ENCODE measurements at regions not wholly inside any gene's neighbourhood (a gene's known extent, or its start where the extent isn't known, plus 50 kb on each side); places are given as distances from the start of the nearest gene placed in this dataset.

DNA sequence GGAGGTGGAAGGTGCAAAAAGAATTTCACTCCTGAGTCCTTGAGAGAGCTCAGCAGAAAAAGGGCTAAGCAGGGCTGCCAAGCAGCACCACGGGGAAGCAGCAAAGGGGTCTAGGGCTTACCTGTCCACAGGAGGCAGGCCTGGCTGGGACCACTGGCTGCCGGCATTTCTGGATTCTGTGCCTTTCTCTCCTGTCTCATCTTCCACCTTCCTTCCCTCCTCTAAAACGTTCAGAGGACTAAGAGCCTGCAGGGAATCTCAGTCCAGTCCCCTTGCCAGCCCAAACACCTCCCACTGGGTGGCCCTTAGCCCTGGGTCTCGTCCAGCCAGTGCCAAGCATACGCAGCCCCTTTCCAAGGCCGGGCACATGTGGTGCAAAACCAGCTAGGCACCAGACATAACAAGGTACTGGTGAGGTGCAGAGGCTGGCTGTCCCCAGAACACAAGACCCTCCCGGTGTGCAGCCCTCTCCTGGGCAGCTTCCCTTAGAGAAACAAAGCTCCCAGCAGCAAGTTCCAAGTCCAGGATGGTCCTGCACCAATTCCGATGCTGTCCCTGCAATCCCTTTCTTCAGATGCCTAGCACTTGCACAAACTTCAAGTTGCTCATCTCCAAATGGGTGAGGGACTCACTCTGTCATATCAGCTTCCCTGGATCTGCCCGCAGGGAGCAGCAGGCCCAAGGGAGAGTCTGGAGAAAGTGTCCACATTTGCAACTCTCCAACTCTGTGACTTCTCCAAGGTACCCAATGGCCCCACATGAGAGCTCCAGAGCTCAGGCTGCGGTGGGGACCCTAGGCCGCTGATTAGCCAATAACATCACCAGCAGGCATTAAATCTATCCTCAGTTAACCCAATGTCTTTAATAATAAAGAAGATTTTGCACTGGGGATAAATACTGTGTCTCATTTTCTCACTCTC, 126.3 kb downstream of the C5orf15 start:
- Histone ChIP-seq H3K36me3 (ENCODE audit: control insufficient read depth, low read length) (no peaks in the 10 kb centered on the region), H3K4me1 (ENCODE audit: control insufficient read depth, low read length) (peaks cover 6% of the 10 kb centered on the region; the same call in 1 of the 2 replicates), H3K9me3 (ENCODE audit: control insufficient read depth, insufficient read depth, low read length) (no peaks in the 10 kb centered on the region), H3K9me2 (replicated peaks; ENCODE audit: control insufficient read depth, low read length) (no peaks in the 10 kb centered on the region), H3K27ac (ENCODE audit: low read depth, low read length) (no peak overlapping the region), H4K20me1 (ENCODE audit: control insufficient read depth, insufficient read depth, low read depth, low read length) (no peaks in the 10 kb centered on the region), H3K27me3 (ENCODE audit: control insufficient read depth, low read length) (peaks cover 10% of the 10 kb centered on the region; the same call in 1 of the 2 replicates), H3K79me2 (ENCODE audit: control insufficient read depth, low read length) (no peaks in the 10 kb centered on the region), H3F3A (ENCODE audit: control insufficient read depth, insufficient read depth) (no peaks in the 10 kb centered on the region), H3K4me2 (ENCODE audit: low read length) (no peak overlapping the region), H3K4me3 (ENCODE audit: low read length) (no peak overlapping the region)
- TF ChIP-seq CTCF (IDR thresholded peaks at IDR 0.05; ENCODE audit: low read depth, low read length, poor library complexity, severe bottlenecking) (no peak), EZH2phosphoT487 (IDR thresholded peaks at IDR 0.05; ENCODE audit: borderline replicate concordance, low read length) (no peak)

- H3K79me2 ChIP-seq (ENCODE audit: control insufficient read depth, low read length) = no peaks in the 10 kb centered on the region
- no peaks in the 10 kb centered on the region for H3K36me3 ChIP-seq (ENCODE audit: control insufficient read depth, low read length)
- no peak overlapping the region for H3K4me3 ChIP-seq (ENCODE audit: low read length)
- H3K27ac ChIP-seq (ENCODE audit: low read depth, low read length) = no peak overlapping the region
- no peaks in the 10 kb centered on the region for H3K9me3 ChIP-seq (ENCODE audit: control insufficient read depth, insufficient read depth, low read length)
- peaks cover 19% of the 10 kb centered on the region for H3K27me3 ChIP-seq (ENCODE audit: control insufficient read depth, low read length)
- no peaks in the 10 kb centered on the region for H3K4me1 ChIP-seq (ENCODE audit: control insufficient read depth, low read length)
- H3K4me2 ChIP-seq (ENCODE audit: low read length) = no peak overlapping the region
- H4K20me1 ChIP-seq (ENCODE audit: control insufficient read depth, insufficient read depth, low read depth, low read length) = no peaks in the 10 kb centered on the region
- no peaks in the 10 kb centered on the region for H3F3A ChIP-seq (ENCODE audit: control insufficient read depth, insufficient read depth)
- no peaks in the 10 kb centered on the region for H3K9me2 ChIP-seq (replicated peaks; ENCODE audit: control insufficient read depth, low read length)
- TF ChIP-seq CTCF (IDR thresholded peaks at IDR 0.05; ENCODE audit: low read depth, low read length, poor library complexity, severe bottlenecking) (no peak), EZH2phosphoT487 (IDR thresholded peaks at IDR 0.05; ENCODE audit: borderline replicate concordance, low read length) (no peak)
Measured at GRCh38 chr5:133840168-133840567, 128.3 kb downstream of the C5orf15 start.

DNA sequence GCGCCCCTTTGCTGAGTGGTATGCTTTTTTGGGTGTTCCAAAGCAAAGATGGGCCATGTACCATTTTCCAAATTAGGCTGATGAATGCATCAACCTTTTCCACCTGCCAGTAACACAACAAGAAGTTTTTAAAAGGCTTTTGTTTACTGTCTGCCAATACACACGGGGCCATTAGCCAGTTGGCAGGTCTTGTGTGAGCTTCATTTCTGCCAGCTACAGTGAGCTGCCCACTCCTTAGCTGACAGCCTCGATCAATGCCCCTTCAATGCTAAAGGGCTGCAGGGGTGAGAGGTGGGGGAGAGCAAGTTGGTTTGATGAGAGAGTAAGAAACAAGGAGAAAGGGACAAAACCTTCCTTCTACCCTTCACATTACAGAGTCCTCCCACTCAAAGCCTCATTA, 128.7 kb downstream of the C5orf15 start:
- no peaks in the 10 kb centered on the region for H3F3A ChIP-seq (ENCODE audit: control insufficient read depth, insufficient read depth)
- no peaks in the 10 kb centered on the region for H4K20me1 ChIP-seq (ENCODE audit: control insufficient read depth, insufficient read depth, low read depth, low read length)
- no peaks in the 10 kb centered on the region for H3K79me2 ChIP-seq (ENCODE audit: control insufficient read depth, low read length)
- H3K4me3 ChIP-seq (ENCODE audit: low read length) = no peak overlapping the region
- H3K9me2 ChIP-seq (replicated peaks; ENCODE audit: control insufficient read depth, low read length) = no peaks in the 10 kb centered on the region
- no peak overlapping the region for H3K27ac ChIP-seq (ENCODE audit: low read depth, low read length)
- H3K36me3 ChIP-seq (ENCODE audit: control insufficient read depth, low read length) = no peaks in the 10 kb centered on the region
- no peaks in the 10 kb centered on the region for H3K9me3 ChIP-seq (ENCODE audit: control insufficient read depth, insufficient read depth, low read length)
- H3K4me2 ChIP-seq (ENCODE audit: low read length) = no peak overlapping the region
- peaks cover 22% of the 10 kb centered on the region for H3K27me3 ChIP-seq (ENCODE audit: control insufficient read depth, low read length)
- H3K4me1 ChIP-seq (ENCODE audit: control insufficient read depth, low read length) = no peaks in the 10 kb centered on the region
- TF ChIP-seq CTCF (IDR thresholded peaks at IDR 0.05; ENCODE audit: low read depth, low read length, poor library complexity, severe bottlenecking) (no peak), EZH2phosphoT487 (IDR thresholded peaks at IDR 0.05; ENCODE audit: borderline replicate concordance, low read length) (no peak)
